Esophagus (tissue), 2 donors: ENCODE measurements at regions not wholly inside any gene's neighbourhood (a gene's known extent, or its start where the extent isn't known, plus 50 kb on each side); places are given as distances from the start of the nearest gene placed in this dataset.

ENCODE experiments used
- H3K27ac ChIP-seq, 2 donors: one replicate each; pipeline ENCODE4 v1.5.1; 2013; ENCODE audit warnings: low read depth in 2 of 2, mild to moderate bottlenecking in 2 of 2, inconsistent platforms in 1 of 2, low read length in 1 of 2, moderate library complexity in 1 of 2
- H3K27me3 ChIP-seq, 2 donors: one replicate each; pipeline ENCODE4 v1.6.1; 2013; ENCODE audit warnings: low read length in 2 of 2, control low read depth in 1 of 2, mild to moderate bottlenecking in 1 of 2; ENCODE audit not compliant: insufficient read depth in 2 of 2, control insufficient read depth in 1 of 2
- H3K36me3 ChIP-seq, 2 donors: one replicate each; pipeline ENCODE4 v1.6.1; 2013; ENCODE audit warnings: low read length in 1 of 2; ENCODE audit not compliant: control insufficient read depth in 2 of 2, insufficient read depth in 2 of 2
- H3K4me1 ChIP-seq, 2 donors: one replicate each; pipeline ENCODE4 v1.6.1; 2013; ENCODE audit warnings: low read length in 1 of 2; ENCODE audit not compliant: control insufficient read depth in 2 of 2, insufficient read depth in 2 of 2
- H3K4me3 ChIP-seq, 2 donors: one replicate each; pipeline ENCODE4 v1.5.1; 2013; ENCODE audit warnings: low read length in 2 of 2, mild to moderate bottlenecking in 2 of 2, low read depth in 1 of 2, moderate library complexity in 1 of 2
- H3K9me3 ChIP-seq, 2 donors: one replicate each; pipeline ENCODE4 v1.6.1; 2013; ENCODE audit warnings: mild to moderate bottlenecking in 2 of 2, low read depth in 1 of 2, low read length in 1 of 2, moderate library complexity in 1 of 2; ENCODE audit not compliant: control insufficient read depth in 2 of 2, insufficient read depth in 1 of 2
- WGBS, 2 donors: extraction: QIAGEN DNeasy Blood & Tissue Kit; methylation state at CpG; one replicate each; pipeline ENCODE4 v1.1.7; 2013; 5-methylcytosine and 5-hydroxymethylcytosine counted together
- donor health status: healthy with polysubstance abuse.
- donor health status: Bipolar disorder and iron deficiency.

- Histone ChIP-seq H3K36me3 (no peaks in the 10 kb centered on the region), H3K4me1 (no peaks in the 10 kb centered on the region), H3K27ac (no peak overlapping the region), H3K9me3 (peaks cover 0 to 2% of the 10 kb centered on the region in 2 donors), H3K4me3 (no peak overlapping the region), H3K27me3 (no peaks in the 10 kb centered on the region)
- WGBS, 2 donors: 87 to 88% methylated on average over 4 of the region's 4 CpGs
Measured at GRCh38 chr3:152720951-152721718, 113.8 kb upstream of the P2RY1 start.

DNA sequence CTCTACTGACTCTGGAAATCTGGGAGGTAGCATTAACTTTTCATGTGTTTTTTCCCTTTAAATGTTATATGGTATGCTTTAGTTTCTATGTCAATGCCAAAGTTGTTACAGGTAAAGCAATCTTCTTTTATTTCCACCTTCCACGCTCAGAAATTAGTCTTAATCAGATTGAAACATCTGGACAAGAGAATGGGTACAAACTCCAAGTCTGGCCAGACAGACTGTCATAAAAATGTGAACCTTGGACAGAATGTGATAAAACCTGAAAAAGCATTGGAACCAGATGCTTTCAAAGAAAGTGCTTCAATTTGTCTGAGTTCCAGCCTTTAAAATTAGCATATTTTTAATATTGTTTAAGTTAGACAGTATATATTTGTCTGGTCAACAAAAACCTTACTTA lies 110.7 kb upstream of the P2RY1 start:
- no peaks in the 10 kb centered on the region for H3K27me3 ChIP-seq
- H3K36me3 ChIP-seq: no peaks in the 10 kb centered on the region
- H3K4me3 ChIP-seq: no peak overlapping the region
- H3K27ac ChIP-seq: no peak overlapping the region
- H3K9me3 ChIP-seq: peaks cover 0 to 2% of the 10 kb centered on the region in 2 donors
- H3K4me1 ChIP-seq: no peaks in the 10 kb centered on the region
- 81 to 82% methylated on average over 1 of the region's 1 CpG for WGBS, 2 donors

DNA sequence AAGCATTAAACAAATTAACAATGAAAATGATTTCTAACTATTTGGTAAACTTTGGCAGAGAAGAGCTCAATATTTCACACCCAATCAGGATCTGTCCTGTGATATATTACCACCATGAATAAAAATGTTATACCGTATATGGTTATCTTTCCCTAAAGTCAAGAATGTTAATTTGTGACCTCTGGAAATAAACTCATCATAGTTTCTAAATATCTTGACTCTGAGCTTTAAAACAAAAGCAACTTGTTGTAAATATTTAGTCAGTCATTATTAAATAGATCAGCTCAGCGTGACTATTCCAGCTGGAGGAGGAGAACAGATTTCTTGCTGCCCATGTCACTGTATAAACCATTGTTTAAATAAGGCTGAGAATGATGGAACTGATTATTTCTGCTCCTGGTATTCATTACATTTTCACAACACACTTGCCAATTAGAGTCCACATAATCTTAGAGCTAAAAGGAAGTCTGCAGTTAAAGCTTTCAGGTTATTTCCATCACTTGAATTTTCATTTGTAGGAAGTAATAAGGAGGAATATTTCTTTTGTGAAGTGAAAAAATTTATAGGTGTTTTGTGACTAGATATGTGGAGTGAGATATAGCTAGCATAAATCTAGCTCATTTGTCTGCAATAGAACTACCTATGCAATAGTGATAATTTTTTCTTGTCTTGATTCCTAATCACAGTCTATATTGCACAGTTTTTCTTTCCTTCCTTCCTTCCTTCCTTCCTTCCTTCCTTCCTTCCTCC lies 106.5 kb upstream of the P2RY1 start:
- H3K27me3 ChIP-seq: no peaks in the 10 kb centered on the region
- WGBS, 2 donors: 52 to 67% methylated on average over 2 of the region's 2 CpGs
- H3K4me3 ChIP-seq: no peak overlapping the region
- no peaks in the 10 kb centered on the region for H3K4me1 ChIP-seq
- no peak overlapping the region for H3K27ac ChIP-seq
- no peaks in the 10 kb centered on the region for H3K36me3 ChIP-seq
- H3K9me3 ChIP-seq: no peaks in the 10 kb centered on the region

DNA sequence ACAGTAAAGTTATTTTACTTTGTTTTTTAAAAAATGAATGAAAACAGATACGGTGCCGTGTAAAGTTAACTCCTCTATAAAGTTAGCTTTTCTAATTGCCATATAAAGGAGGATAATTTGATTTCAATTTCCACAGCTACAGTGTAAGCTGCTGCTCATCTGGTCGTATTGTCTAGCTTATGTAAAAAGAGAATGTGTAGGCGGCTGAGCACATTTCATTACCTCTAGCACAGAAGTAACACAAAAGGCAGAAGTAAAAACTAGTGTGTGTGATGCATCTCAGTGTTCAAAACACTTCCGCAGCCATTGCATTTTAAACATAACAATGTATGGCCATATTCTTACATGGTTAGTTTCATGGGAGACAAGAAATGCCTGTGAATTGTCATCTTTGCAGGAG lies 105.0 kb upstream of the P2RY1 start:
- Histone ChIP-seq H3K9me3 (no peaks in the 10 kb centered on the region), H3K36me3 (no peaks in the 10 kb centered on the region), H3K27me3 (no peaks in the 10 kb centered on the region), H3K4me3 (no peak overlapping the region), H3K4me1 (no peaks in the 10 kb centered on the region), H3K27ac (no peak overlapping the region)
- WGBS, 2 donors: 81 to 85% methylated on average over 5 of the region's 5 CpGs

DNA sequence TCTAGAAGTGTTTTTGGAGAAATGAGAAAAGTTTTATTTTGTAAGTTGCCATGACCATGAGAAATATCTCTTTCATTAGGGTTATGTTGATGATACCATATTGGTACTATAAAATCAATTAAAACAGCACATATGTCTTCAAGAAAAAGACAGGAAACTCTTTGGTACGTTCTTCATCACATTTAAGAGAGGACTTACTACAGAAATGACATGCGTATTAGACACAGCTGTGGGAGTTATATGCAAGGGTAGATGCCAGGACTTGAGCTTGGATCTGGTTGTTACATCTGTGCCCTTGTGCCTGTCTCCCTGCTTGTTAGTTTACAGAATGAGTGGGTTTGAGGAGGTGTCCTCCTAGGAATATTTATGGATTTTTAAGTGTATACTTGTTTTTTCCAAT lies 103.4 kb upstream of the P2RY1 start:
- H3K36me3 ChIP-seq: no peaks in the 10 kb centered on the region
- no peaks in the 10 kb centered on the region for H3K4me1 ChIP-seq
- WGBS, 2 donors: 79 to 88% methylated on average over 2 of the region's 2 CpGs
- no peaks in the 10 kb centered on the region for H3K9me3 ChIP-seq
- H3K27me3 ChIP-seq: no peaks in the 10 kb centered on the region
- no peak overlapping the region for H3K27ac ChIP-seq
- no peak overlapping the region for H3K4me3 ChIP-seq

GRCh38 chr3:152733584-152734119 lies 101.3 kb upstream of the P2RY1 start:
- no peak overlapping the region for H3K27ac ChIP-seq
- no peaks in the 10 kb centered on the region for H3K4me1 ChIP-seq
- no peaks in the 10 kb centered on the region for H3K36me3 ChIP-seq
- H3K27me3 ChIP-seq: no peaks in the 10 kb centered on the region
- WGBS, 2 donors: 94 to 97% methylated on average over 2 of the region's 2 CpGs
- H3K9me3 ChIP-seq: no peaks in the 10 kb centered on the region
- no peak overlapping the region for H3K4me3 ChIP-seq

GRCh38 chr3:152737021-152737908 lies 97.7 kb upstream of the P2RY1 start:
- no peak overlapping the region for H3K4me3 ChIP-seq
- no peaks in the 10 kb centered on the region for H3K9me3 ChIP-seq
- no peaks in the 10 kb centered on the region for H3K36me3 ChIP-seq
- 63 to 66% methylated on average over 6 of the region's 6 CpGs for WGBS, 2 donors
- H3K27ac ChIP-seq: no peak overlapping the region
- no peaks in the 10 kb centered on the region for H3K4me1 ChIP-seq
- no peaks in the 10 kb centered on the region for H3K27me3 ChIP-seq

DNA sequence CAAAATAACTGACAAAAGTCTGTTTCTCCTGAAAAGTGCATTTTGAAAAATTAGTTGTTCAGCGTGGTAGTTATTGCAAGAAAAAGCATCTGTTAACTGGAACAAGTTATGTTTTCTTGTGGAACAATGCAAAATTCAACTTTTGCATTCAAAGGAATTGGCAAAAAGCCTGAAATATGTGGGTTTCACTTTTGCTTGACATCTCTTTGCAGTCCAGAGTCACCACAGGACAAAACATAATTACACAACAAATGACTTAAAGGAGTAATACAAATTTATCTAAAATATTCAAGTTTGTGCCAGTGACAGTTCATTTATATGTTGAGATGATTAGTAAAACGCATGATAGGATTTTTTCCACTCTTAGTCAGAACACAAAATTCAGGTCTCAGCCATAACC lies 96.3 kb upstream of the P2RY1 start:
- WGBS, 2 donors: 30 to 31% methylated on average over 2 of the region's 2 CpGs
- Histone ChIP-seq H3K9me3 (no peaks in the 10 kb centered on the region), H3K4me3 (no peak overlapping the region), H3K27ac (no peak overlapping the region), H3K4me1 (no peaks in the 10 kb centered on the region), H3K27me3 (no peaks in the 10 kb centered on the region), H3K36me3 (no peaks in the 10 kb centered on the region)
